GM20000 (cell line): ENCODE measurements at regions not wholly inside any gene's neighbourhood (a gene's known extent, or its start where the extent isn't known, plus 50 kb on each side); places are given as distances from the start of the nearest gene placed in this dataset.

Source experiments
- DNase-seq: peaks from one replicate; pipeline ENCODE4 v3.0.0; 2012; ENCODE audit warnings: low spot score
- CTCF ChIP-seq: IDR thresholded peaks from 2 replicates; pipeline ENCODE4 v1.5.1; 2012; ENCODE audit warnings: mild to moderate bottlenecking, control low read depth; ENCODE audit errors: extremely low read depth, missing control alignments

GRCh38 chr2:133653056-133653455 is 84.8 kb upstream of the NCKAP5 start:
- no peak for DNase-seq
- TF ChIP-seq CTCF: no peak

GRCh38 chr2:133654949-133655348 is 86.7 kb upstream of the NCKAP5 start:
- no peak for DNase-seq
- no peak for TF ChIP-seq CTCF

GRCh38 chr2:133655610-133656009 is 87.3 kb upstream of the NCKAP5 start:
- TF ChIP-seq CTCF: no peak
- DNase-seq: no peak

- TF ChIP-seq CTCF: no peak
- DNase-seq: no peak
Measured at GRCh38 chr2:133657591-133657990, 89.3 kb upstream of the NCKAP5 start.

GRCh38 chr2:133658020-133658903 is 90.0 kb upstream of the NCKAP5 start:
- DNase-seq: no peak
- no peak for TF ChIP-seq CTCF

- TF ChIP-seq CTCF: no peak
- DNase-seq: no peak
Measured at GRCh38 chr2:133660510-133660909, 92.2 kb upstream of the NCKAP5 start.

GRCh38 chr2:133661392-133661791 is 93.1 kb upstream of the NCKAP5 start:
- TF ChIP-seq CTCF: no peak
- no peak for DNase-seq
